HepG2 (cell line): ENCODE measurements at regions not wholly inside any gene's neighbourhood (a gene's known extent, or its start where the extent isn't known, plus 50 kb on each side); places are given as distances from the start of the nearest gene placed in this dataset.

Experiments used
- ATAC-seq: fragments of 200-7000 bp; cut with Tn5 transposase; 3 replicates; pipeline ENCODE4 v1.9.1; 2020; ENCODE audit warnings: mild to moderate bottlenecking, moderate library complexity
- BruUV-seq: library from RNA; stranded (reverse); fragments of 400-500 nt; replicated peaks from 2 replicates; lab custom pipeline; 2021; lab: Mats Ljungman, UMichigan
- CTCF ChIA-PET: fragments of 300-600 bp; formaldehyde crosslinking; extraction: SDS; loops from one replicate; lab custom pipeline; 2021; ENCODE audit warnings: low total read pairs, inconsistent platforms, low intra/inter-chr PET ratio; lab: Yijun Ruan, JAX
- POLR2A ChIA-PET: fragments of 350-600 bp; sonication (Branson Sonifier 250); formaldehyde crosslinking; loops from one replicate; lab custom pipeline; 2020; ENCODE audit warnings: antibody characterized with exemption, inconsistent platforms; lab: Yijun Ruan, JAX
- DNase-seq: peaks from one replicate; pipeline ENCODE4 v3.0.0-alpha.2; 2015; ENCODE audit warnings: low spot score
- FAIRE-seq: peaks from 3 replicates; lab custom pipeline; 2011; peaks lifted over from hg19 to GRCh38; lab: Jason Lieb, UNC
- H2AFZ ChIP-seq: one replicate; pipeline ENCODE4 v1.6.1; 2011; ENCODE audit warnings: low read length, inconsistent platforms
- H3K27ac ChIP-seq: fragments of 300-600 bp; 3 replicates; pipeline ENCODE4 v1.8.0; 2011; ENCODE audit warnings: mixed run types, mild to moderate bottlenecking, mixed read lengths, low read length, inconsistent platforms; ENCODE audit not compliant: insufficient read depth; ENCODE audit errors: extremely low read length
- H3K27me3 ChIP-seq, 2 experiments: fragments of 200-600 bp in 1 of 2; 2 replicates in 1 of 2; 3 replicates in 1 of 2; pipeline versions ENCODE4 v1.6.0 to v1.8.0; 2011; ENCODE audit warnings: low read length in 2 of 2, mild to moderate bottlenecking in 2 of 2, moderate library complexity in 2 of 2, inconsistent platforms in 1 of 2; ENCODE audit not compliant: insufficient read depth in 2 of 2, control insufficient read depth in 1 of 2
- H3K36me3 ChIP-seq, 2 experiments: fragments of 200-600 bp in 1 of 2; replicated peaks in 1 of 2; 2 replicates in 1 of 2; 3 replicates in 1 of 2; pipeline versions ENCODE4 v1.5.1 to v1.8.0; 2011; ENCODE audit warnings: low read length in 2 of 2, inconsistent platforms in 1 of 2; ENCODE audit not compliant: insufficient read depth in 2 of 2, control insufficient read depth in 1 of 2
- H3K4me1 ChIP-seq: 2 replicates; pipeline ENCODE4 v1.5.1; 2012; ENCODE audit warnings: low read length, inconsistent platforms; ENCODE audit not compliant: insufficient read depth
- H3K4me2 ChIP-seq: 2 replicates; pipeline ENCODE4 v1.6.0; 2011; ENCODE audit warnings: low read depth, low read length, inconsistent platforms
- H3K4me3 ChIP-seq, 3 experiments: fragments of 200-600 bp in 1 of 3; sonication (generic), shearing (Covaris generic) in 1 of 3; replicated peaks in 1 of 3; 2 replicates each; pipeline ENCODE4 v1.5.1; 2011 to 2016; ENCODE audit warnings: low read length in 3 of 3, inconsistent platforms in 2 of 3, low read depth in 2 of 3, mild to moderate bottlenecking in 2 of 3, control low read depth in 1 of 3, mixed read lengths in 1 of 3; ENCODE audit not compliant: insufficient read depth in 1 of 3
- H3K79me2 ChIP-seq: one replicate; pipeline ENCODE4 v1.6.1; 2011; ENCODE audit warnings: low read length, inconsistent platforms; ENCODE audit not compliant: insufficient read depth
- H3K9ac ChIP-seq: 2 replicates; pipeline ENCODE4 v1.6.0; 2011; ENCODE audit warnings: mild to moderate bottlenecking, low read depth, low read length, inconsistent platforms; ENCODE audit not compliant: insufficient read depth
- H3K9me3 ChIP-seq: 2 replicates; pipeline ENCODE4 v1.5.1; 2012; ENCODE audit warnings: mild to moderate bottlenecking, low read length
- H4K20me1 ChIP-seq: 2 replicates; pipeline ENCODE4 v1.6.0; 2011; ENCODE audit warnings: inconsistent platforms, mild to moderate bottlenecking, low read length, moderate library complexity; ENCODE audit not compliant: insufficient read depth
- CENPX ChIP-seq: sonication (generic); formaldehyde crosslinking; IDR thresholded peaks from 2 replicates; pipeline ENCODE4 v1.9.0; 2021; ENCODE audit warnings: mild to moderate bottlenecking, missing genetic modification reagents, moderate library complexity
- PAWR ChIP-seq: sonication (generic); formaldehyde crosslinking; IDR thresholded peaks from 2 replicates; pipeline ENCODE4 v1.4.0; 2020; ENCODE audit warnings: missing genetic modification reagents, mild to moderate bottlenecking, borderline replicate concordance
- PHB2 ChIP-seq: fragments of 450-650 bp; IDR thresholded peaks from 2 replicates; pipeline ENCODE4 v1.6.1; 2018; ENCODE audit not compliant: partially characterized antibody
- ZNF225 ChIP-seq: sonication (generic); formaldehyde crosslinking; IDR thresholded peaks from 2 replicates; pipeline ENCODE4 v1.4.0; 2020; ENCODE audit warnings: mild to moderate bottlenecking, missing genetic modification reagents
- ZNF292 ChIP-seq: sonication (generic); formaldehyde crosslinking; IDR thresholded peaks from 2 replicates; pipeline ENCODE4 v1.8.1; 2022; ENCODE audit warnings: mild to moderate bottlenecking, low read depth, missing genetic modification reagents, borderline replicate concordance
- WGBS: methylation state at CpG from one replicate; pipeline ENCODE4 v1.1.6; 2017; ENCODE audit warnings: low lambda C conversion rate; 5-methylcytosine and 5-hydroxymethylcytosine counted together
- in situ Hi-C: cut with HindIII; loops from 2 replicates; pipeline ENCODE4 v1.10.0; 2017; ENCODE audit warnings: low pct_unique_long_range_greater_than_20kb; ENCODE audit not compliant: extremely low pct_ligation_motif_present
- intact Hi-C: fragments of 100-400 bp; cut with micrococcal nuclease; formaldehyde crosslinking; loops from one replicate; pipeline ENCODE4 v1.10.0; 2022; ENCODE audit not compliant: unreplicated experiment
- TF ChIP-seq, protein P1 (sequence below), 2 experiments: sonication (generic) in 1 of 2; formaldehyde crosslinking in 1 of 2; IDR thresholded peaks; 2 replicates each; pipeline versions ENCODE4 v1.5.1 to v1.6.1; 2011 to 2020; ENCODE audit warnings: borderline replicate concordance in 1 of 2, low read depth in 1 of 2, low read length in 1 of 2, mild to moderate bottlenecking in 1 of 2, missing genetic modification reagents in 1 of 2, moderate library complexity in 1 of 2
- TF ChIP-seq, protein P2 (sequence below): sonication (generic); formaldehyde crosslinking; conservative IDR thresholded peaks from 2 replicates; pipeline ENCODE4 v1.8.0; 2022; ENCODE audit warnings: low read depth, missing genetic modification reagents
- TF ChIP-seq, protein P3 (sequence below): sonication (generic); formaldehyde crosslinking; IDR thresholded peaks from 2 replicates; pipeline ENCODE4 v1.5.1; 2020; ENCODE audit warnings: mild to moderate bottlenecking, missing genetic modification reagents, borderline replicate concordance

DNA sequence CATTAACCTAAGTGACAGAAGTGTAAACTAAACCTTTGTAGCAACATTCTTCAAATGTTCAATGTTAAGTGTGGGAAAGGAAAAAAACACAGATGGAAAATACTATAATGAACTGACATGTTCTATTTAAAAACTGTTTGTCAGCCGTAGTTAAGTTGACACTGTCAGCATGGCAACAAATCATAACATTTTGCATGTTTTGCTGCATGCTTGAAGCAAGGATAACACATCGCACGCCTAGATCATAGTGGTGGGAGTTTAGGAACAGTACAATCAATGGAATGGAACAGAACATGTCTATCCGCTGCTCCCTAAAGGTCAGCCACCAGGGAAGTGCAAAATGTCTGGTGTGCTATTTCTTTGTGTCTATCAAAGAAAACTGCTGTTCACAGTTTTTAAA, 62.5 kb upstream of the ESRRG start (continued):
- TF ChIP-seq, protein P1, sequence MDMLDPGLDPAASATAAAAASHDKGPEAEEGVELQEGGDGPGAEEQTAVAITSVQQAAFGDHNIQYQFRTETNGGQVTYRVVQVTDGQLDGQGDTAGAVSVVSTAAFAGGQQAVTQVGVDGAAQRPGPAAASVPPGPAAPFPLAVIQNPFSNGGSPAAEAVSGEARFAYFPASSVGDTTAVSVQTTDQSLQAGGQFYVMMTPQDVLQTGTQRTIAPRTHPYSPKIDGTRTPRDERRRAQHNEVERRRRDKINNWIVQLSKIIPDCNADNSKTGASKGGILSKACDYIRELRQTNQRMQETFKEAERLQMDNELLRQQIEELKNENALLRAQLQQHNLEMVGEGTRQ (IDR thresholded peaks at IDR 0.05; ENCODE audit: low read depth, low read length): no peak
- TF ChIP-seq, protein P1 (CRISPR knock-in tag; IDR thresholded peaks at IDR 0.05; ENCODE audit: borderline replicate concordance): no peak
- TF ChIP-seq, protein P2, sequence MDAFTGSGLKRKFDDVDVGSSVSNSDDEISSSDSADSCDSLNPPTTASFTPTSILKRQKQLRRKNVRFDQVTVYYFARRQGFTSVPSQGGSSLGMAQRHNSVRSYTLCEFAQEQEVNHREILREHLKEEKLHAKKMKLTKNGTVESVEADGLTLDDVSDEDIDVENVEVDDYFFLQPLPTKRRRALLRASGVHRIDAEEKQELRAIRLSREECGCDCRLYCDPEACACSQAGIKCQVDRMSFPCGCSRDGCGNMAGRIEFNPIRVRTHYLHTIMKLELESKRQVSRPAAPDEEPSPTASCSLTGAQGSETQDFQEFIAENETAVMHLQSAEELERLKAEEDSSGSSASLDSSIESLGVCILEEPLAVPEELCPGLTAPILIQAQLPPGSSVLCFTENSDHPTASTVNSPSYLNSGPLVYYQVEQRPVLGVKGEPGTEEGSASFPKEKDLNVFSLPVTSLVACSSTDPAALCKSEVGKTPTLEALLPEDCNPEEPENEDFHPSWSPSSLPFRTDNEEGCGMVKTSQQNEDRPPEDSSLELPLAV: no peak

DNA sequence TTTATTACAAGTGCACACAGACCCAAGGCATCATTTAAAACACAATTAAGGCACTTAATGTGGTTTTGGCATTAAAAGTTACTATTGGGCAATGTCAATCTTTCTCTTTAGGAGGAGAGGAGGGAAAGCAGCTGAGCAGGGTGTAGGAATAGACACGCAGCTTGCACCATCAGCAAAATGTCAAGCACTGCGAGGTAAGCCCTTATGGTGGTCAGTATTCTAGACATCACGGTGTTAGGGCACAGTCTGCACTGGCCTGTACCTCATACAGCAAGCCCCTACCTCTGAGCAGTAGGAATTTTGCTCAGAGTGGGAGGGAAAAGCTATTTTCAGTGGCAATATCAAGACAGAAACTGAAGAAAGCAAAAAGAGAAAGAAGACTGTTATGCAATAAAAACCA, 62.0 kb upstream of the ESRRG start:
- no peak overlapping the region for H3K9ac ChIP-seq
- BruUV-seq: no TSS peak

More for the DNA sequence above, 62.0 kb upstream of the ESRRG start:
- Histone ChIP-seq H3K4me2 (no peak overlapping the region), H3K9me3 (no peaks in the 10 kb centered on the region), H3K36me3 (no peaks in the 10 kb centered on the region), H4K20me1 (no peaks in the 10 kb centered on the region), H3K27me3 (no peaks in the 10 kb centered on the region), H3K79me2 (no peaks in the 10 kb centered on the region), H2AFZ (no peak overlapping the region), H3K4me1 (no peaks in the 10 kb centered on the region), H3K4me3 (no peak overlapping the region), H3K27ac (no peak overlapping the region)
- ATAC-seq (no peak), FAIRE-seq (no peak), DNase-seq (no peak)
- intact Hi-C loops: no loop called here
- ChIA-PET POLR2A (no interaction called here), CTCF (no interaction called here)
- in situ Hi-C loops: no loop called here
- no peak for TF ChIP-seq ZNF225
- TF ChIP-seq PAWR (CRISPR knock-in tag): no peak
- TF ChIP-seq ZNF292: no peak
- TF ChIP-seq PHB2: no peak
- TF ChIP-seq, protein P3, sequence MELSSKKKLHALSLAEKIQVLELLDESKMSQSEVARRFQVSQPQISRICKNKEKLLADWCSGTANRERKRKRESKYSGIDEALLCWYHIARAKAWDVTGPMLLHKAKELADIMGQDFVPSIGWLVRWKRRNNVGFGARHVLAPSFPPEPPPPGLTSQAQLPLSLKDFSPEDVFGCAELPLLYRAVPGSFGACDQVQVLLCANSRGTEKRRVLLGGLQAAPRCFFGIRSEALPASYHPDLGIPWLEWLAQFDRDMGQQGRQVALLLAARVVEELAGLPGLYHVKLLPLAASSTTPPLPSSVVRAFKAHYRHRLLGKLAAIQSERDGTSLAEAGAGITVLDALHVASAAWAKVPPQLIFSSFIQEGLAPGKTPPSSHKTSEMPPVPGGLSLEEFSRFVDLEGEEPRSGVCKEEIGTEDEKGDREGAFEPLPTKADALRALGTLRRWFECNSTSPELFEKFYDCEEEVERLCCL (CRISPR knock-in tag): no peak
- TF ChIP-seq CENPX (CRISPR knock-in tag): no peak
- WGBS: 0% methylated on average over 3 of the region's 3 CpGs
